Caco-2 (cell line): ENCODE measurements at regions not wholly inside any gene's neighbourhood (a gene's known extent, or its start where the extent isn't known, plus 50 kb on each side); places are given as distances from the start of the nearest gene placed in this dataset.

Experiments
- BruUV-seq: library from RNA; stranded (reverse); fragments of 400-500 nt; replicated peaks from 2 replicates; lab custom pipeline; 2021; lab: Mats Ljungman, UMichigan
- CTCF ChIA-PET: fragments of 300-600 bp; sonication (Branson Sonifier 250); formaldehyde crosslinking; loops from one replicate; lab custom pipeline; 2022; ENCODE audit warnings: antibody characterized with exemption; lab: Charles Lee
- POLR2A ChIA-PET: fragments of 300-600 bp; sonication (Branson Sonifier 250); formaldehyde crosslinking; loops from one replicate; lab custom pipeline; 2022; ENCODE audit warnings: antibody characterized with exemption; lab: Charles Lee
- DNase-seq, 2 experiments: peaks; one replicate each; pipeline versions ENCODE4 v3.0.0 to v3.0.0-alpha.2; 2020 to 2022
- H3K27me3 ChIP-seq: replicated peaks from 2 replicates; pipeline ENCODE4 v1.6.0; 2011; ENCODE audit warnings: low read length; ENCODE audit not compliant: control insufficient read depth, insufficient read depth
- H3K36me3 ChIP-seq: 2 replicates; pipeline ENCODE4 v1.5.1; 2011; ENCODE audit warnings: low read length; ENCODE audit not compliant: control insufficient read depth, insufficient read depth
- H3K4me1 ChIP-seq: fragments of 250-450 bp; sonication (Bioruptor Pico); 2 replicates; pipeline ENCODE4 v1.5.1; 2020; ENCODE audit warnings: mild to moderate bottlenecking
- H3K4me3 ChIP-seq: 2 replicates; pipeline ENCODE4 v1.5.1; 2011; ENCODE audit warnings: low read depth, mild to moderate bottlenecking, control low read depth, low read length
- H3K9me3 ChIP-seq: fragments of 250-450 bp; sonication (Bioruptor Pico); 2 replicates; pipeline ENCODE4 v1.5.1; 2020; ENCODE audit warnings: mild to moderate bottlenecking, moderate library complexity
- H3K27ac Mint-ChIP-seq: one replicate; pipeline ENCODE4 v1.8.0; 2022; ENCODE audit warnings: mixed read lengths; ENCODE audit not compliant: unreplicated experiment
- H3K27me3 Mint-ChIP-seq: one replicate; pipeline ENCODE4 v1.8.0; 2022; ENCODE audit warnings: mixed read lengths; ENCODE audit not compliant: insufficient read depth, unreplicated experiment
- H3K36me3 Mint-ChIP-seq: one replicate; pipeline ENCODE4 v1.8.0; 2022; ENCODE audit warnings: mild to moderate bottlenecking, mixed read lengths; ENCODE audit not compliant: insufficient read depth, unreplicated experiment
- H3K4me1 Mint-ChIP-seq: one replicate; pipeline ENCODE4 v1.8.0; 2022; ENCODE audit warnings: low read depth, mixed read lengths; ENCODE audit not compliant: unreplicated experiment
- H3K4me3 Mint-ChIP-seq: one replicate; pipeline ENCODE4 v1.8.0; 2022; ENCODE audit warnings: mild to moderate bottlenecking, moderate library complexity, mixed read lengths; ENCODE audit not compliant: unreplicated experiment
- H3K9me3 Mint-ChIP-seq: one replicate; pipeline ENCODE4 v1.8.0; 2022; ENCODE audit warnings: mixed read lengths; ENCODE audit not compliant: unreplicated experiment
- CTCF ChIP-seq, 2 experiments: fragments of 200-600 bp in 1 of 2; IDR thresholded peaks; 1 replicate in 1 of 2; 2 replicates in 1 of 2; pipeline versions ENCODE4 v1.5.1 to v1.8.0; 2011 to 2022; ENCODE audit warnings: antibody characterized with exemption in 1 of 2, control low read depth in 1 of 2, inconsistent platforms in 1 of 2, low read depth in 1 of 2, low read length in 1 of 2, mild to moderate bottlenecking in 1 of 2, moderate library complexity in 1 of 2; ENCODE audit not compliant: insufficient read depth in 1 of 2, severe bottlenecking in 1 of 2, unreplicated experiment in 1 of 2
- intact Hi-C: fragments of 100-400 bp; cut with micrococcal nuclease; formaldehyde crosslinking; loops from one replicate; pipeline ENCODE4 v1.10.0; 2022; ENCODE audit not compliant: unreplicated experiment

GRCh38 chr13:33462109-33462508 lies 176.6 kb upstream of the STARD13 start:
- no TSS peak for BruUV-seq
- Histone ChIP-seq H3K4me1 (no peaks in the 10 kb centered on the region), H3K36me3 (no peaks in the 10 kb centered on the region), H3K27me3 (no peaks in the 10 kb centered on the region), H3K9me3 (peaks cover 8% of the 10 kb centered on the region; the same call in 1 of the 2 replicates), H3K4me3 (no peak overlapping the region)
- intact Hi-C loops: no loop called here
- no peak overlapping the region for H3K27ac Mint-ChIP-seq
- no peaks in the 10 kb centered on the region for H3K36me3 Mint-ChIP-seq
- DNase-seq: no peak
- H3K4me3 Mint-ChIP-seq: no peak overlapping the region
- peaks cover 7% of the 10 kb centered on the region for H3K4me1 Mint-ChIP-seq
- TF ChIP-seq CTCF (IDR thresholded peaks at IDR 0.05; ENCODE audit: insufficient read depth in 1 of 2, low read depth in 1 of 2, low read length in 1 of 2, severe bottlenecking in 1 of 2, unreplicated experiment in 1 of 2): no peak
- CTCF ChIA-PET: no interaction called here
- POLR2A ChIA-PET: no interaction called here
- H3K9me3 Mint-ChIP-seq: no peaks in the 10 kb centered on the region
- no peaks in the 10 kb centered on the region for H3K27me3 Mint-ChIP-seq

- Histone ChIP-seq H3K36me3 (no peaks in the 10 kb centered on the region), H3K4me3 (no peak overlapping the region), H3K9me3 (peaks cover 7% of the 10 kb centered on the region; the same call in 1 of the 2 replicates), H3K4me1 (no peaks in the 10 kb centered on the region), H3K27me3 (no peaks in the 10 kb centered on the region)
- ChIA-PET CTCF (no interaction called here), POLR2A (no interaction called here)
- intact Hi-C loops: no loop called here
- no peak for TF ChIP-seq CTCF (IDR thresholded peaks at IDR 0.05; ENCODE audit: insufficient read depth in 1 of 2, low read depth in 1 of 2, low read length in 1 of 2, severe bottlenecking in 1 of 2, unreplicated experiment in 1 of 2)
- Mint-ChIP-seq H3K27ac (no peak overlapping the region), H3K27me3 (no peaks in the 10 kb centered on the region), H3K4me3 (no peak overlapping the region), H3K9me3 (no peaks in the 10 kb centered on the region), H3K36me3 (no peaks in the 10 kb centered on the region), H3K4me1 (peaks cover 7% of the 10 kb centered on the region)
- no TSS peak for BruUV-seq
- DNase-seq: no peak
These were observed 178.8 kb upstream of the STARD13 start for GRCh38 chr13:33464345-33464744.

GRCh38 chr13:33466262-33466661 lies 180.7 kb upstream of the STARD13 start:
- H3K4me3 Mint-ChIP-seq: no peak overlapping the region
- peak in 1 of 2 experiments; percentile 15 for TF ChIP-seq CTCF (IDR thresholded peaks at IDR 0.05; ENCODE audit: insufficient read depth in 1 of 2, low read depth in 1 of 2, low read length in 1 of 2, severe bottlenecking in 1 of 2, unreplicated experiment in 1 of 2)
- Histone ChIP-seq H3K4me3 (no peak overlapping the region), H3K4me1 (no peaks in the 10 kb centered on the region), H3K9me3 (no peaks in the 10 kb centered on the region), H3K27me3 (no peaks in the 10 kb centered on the region), H3K36me3 (no peaks in the 10 kb centered on the region)
- no peaks in the 10 kb centered on the region for H3K36me3 Mint-ChIP-seq
- no peaks in the 10 kb centered on the region for H3K27me3 Mint-ChIP-seq
- intact Hi-C loops: no loop called here
- ChIA-PET POLR2A (no interaction called here), CTCF (interaction anchor here (0.6 kb wide), 1 partner anchor 21 kb away, joined by 3 read pairs; no protein-coding TSS in a partner anchor)
- H3K27ac Mint-ChIP-seq: no peak overlapping the region
- no peak for DNase-seq
- no peaks in the 10 kb centered on the region for H3K9me3 Mint-ChIP-seq
- no TSS peak for BruUV-seq
- peaks cover 7% of the 10 kb centered on the region for H3K4me1 Mint-ChIP-seq
